Skeletal muscle satellite cell (primary cell): ENCODE measurements at regions not wholly inside any gene's neighbourhood (a gene's known extent, or its start where the extent isn't known, plus 50 kb on each side); places are given as distances from the start of the nearest gene placed in this dataset.

Experiments
- H3K27me3 ChIP-seq: 2 replicates; pipeline ENCODE4 v1.7.0; 2013; ENCODE audit warnings: low read length; ENCODE audit not compliant: control insufficient read depth, insufficient read depth
- H3K36me3 ChIP-seq: 2 replicates; pipeline ENCODE4 v1.7.0; 2013; ENCODE audit warnings: mild to moderate bottlenecking, control low read depth, low read length; ENCODE audit not compliant: insufficient read depth
- H3K4me1 ChIP-seq: 2 replicates; pipeline ENCODE4 v1.7.0; 2013; ENCODE audit warnings: low read length; ENCODE audit not compliant: control insufficient read depth, insufficient read depth
- H3K4me2 ChIP-seq: 2 replicates; pipeline ENCODE4 v1.7.0; 2013; ENCODE audit warnings: mild to moderate bottlenecking, low read length
- H3K4me3 ChIP-seq: 2 replicates; pipeline ENCODE4 v1.7.0; 2013; ENCODE audit warnings: low read length
- H3K9ac ChIP-seq: 2 replicates; pipeline ENCODE4 v1.7.0; 2013; ENCODE audit warnings: mild to moderate bottlenecking, low read depth, low read length, moderate library complexity
- H3K9me3 ChIP-seq: replicated peaks from 2 replicates; pipeline ENCODE4 v1.7.0; 2013; ENCODE audit warnings: mild to moderate bottlenecking, control low read depth, low read length

DNA sequence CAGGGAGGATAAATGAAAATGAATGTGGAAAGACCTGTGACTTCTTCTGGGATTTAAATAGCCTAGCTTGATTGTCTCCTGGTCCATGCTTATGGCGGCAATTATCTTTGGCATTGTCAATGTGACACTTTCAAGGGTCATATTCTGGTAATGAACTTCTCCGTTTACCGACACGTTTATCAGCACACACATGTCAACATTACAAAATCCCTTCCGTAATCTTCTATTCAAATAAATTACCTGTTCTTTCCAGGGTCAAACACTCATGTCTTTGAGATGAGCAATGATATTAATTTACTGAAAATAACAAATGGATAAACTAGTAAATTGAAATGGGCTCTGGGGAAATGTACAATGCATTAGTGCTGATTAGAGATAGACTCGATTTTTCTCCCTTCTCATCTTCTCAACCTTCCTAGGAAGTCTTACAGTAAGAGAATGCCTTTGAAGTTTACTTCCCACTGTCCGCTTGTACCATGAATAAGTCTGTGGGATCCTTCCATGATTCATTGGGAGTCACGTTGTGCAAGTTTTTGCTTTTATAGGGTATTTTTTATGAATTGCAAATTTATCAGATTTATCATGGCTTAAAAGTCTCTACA is 646.3 kb upstream of the LRATD1 start:
- H3K4me3 ChIP-seq: no peak overlapping the region
- H3K9ac ChIP-seq: no peak overlapping the region
- no peaks in the 10 kb centered on the region for H3K9me3 ChIP-seq
- H3K4me1 ChIP-seq: no peaks in the 10 kb centered on the region
- no peaks in the 10 kb centered on the region for H3K27me3 ChIP-seq
- no peaks in the 10 kb centered on the region for H3K36me3 ChIP-seq
- no peak overlapping the region for H3K4me2 ChIP-seq

DNA sequence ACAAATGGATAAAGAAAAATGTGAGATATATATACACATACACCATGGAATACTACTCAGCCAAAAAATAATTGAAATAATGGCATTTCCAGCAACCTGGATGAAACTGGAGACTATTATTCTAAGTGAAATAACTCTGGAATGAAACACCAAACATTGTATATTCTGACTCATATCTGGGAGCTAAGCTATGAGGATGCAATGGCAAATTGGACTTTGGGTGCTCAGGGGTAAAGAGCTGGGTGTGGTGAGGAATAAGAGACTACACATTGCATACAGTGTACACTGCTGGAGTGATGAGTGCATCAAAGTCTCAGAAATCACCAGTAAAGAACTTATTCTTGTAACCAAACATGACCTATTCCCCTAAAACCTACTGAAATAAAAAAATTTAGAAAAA is 636.0 kb upstream of the LRATD1 start:
- no peak overlapping the region for H3K9ac ChIP-seq
- H3K4me3 ChIP-seq: no peak overlapping the region
- H3K27me3 ChIP-seq: no peaks in the 10 kb centered on the region
- no peak overlapping the region for H3K4me2 ChIP-seq
- peaks cover 5% of the 10 kb centered on the region for H3K4me1 ChIP-seq
- no peaks in the 10 kb centered on the region for H3K36me3 ChIP-seq
- no peaks in the 10 kb centered on the region for H3K9me3 ChIP-seq

DNA sequence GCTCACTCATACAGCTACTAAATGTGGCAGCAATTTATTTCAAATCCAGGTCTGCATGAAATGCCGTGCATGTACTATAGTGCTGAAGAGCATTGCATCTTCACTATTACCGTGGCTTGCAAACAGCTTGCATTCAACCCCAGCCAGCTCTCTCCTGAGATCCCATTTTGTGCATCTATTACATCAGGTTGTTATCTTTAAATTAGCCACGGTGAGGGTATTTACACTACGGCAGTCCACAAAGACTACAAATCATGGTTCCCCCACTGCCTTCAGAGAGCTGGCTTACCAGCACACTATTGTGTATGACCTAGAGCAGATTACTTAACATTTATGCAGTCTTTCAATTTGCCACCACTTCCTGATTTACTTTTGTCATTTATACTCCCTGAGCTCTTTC is 621.3 kb upstream of the LRATD1 start:
- Histone ChIP-seq H3K9ac (no peak overlapping the region), H3K9me3 (no peaks in the 10 kb centered on the region), H3K4me3 (no peak overlapping the region), H3K27me3 (no peaks in the 10 kb centered on the region), H3K4me2 (no peak overlapping the region), H3K36me3 (no peaks in the 10 kb centered on the region), H3K4me1 (peaks cover 24% of the 10 kb centered on the region)

DNA sequence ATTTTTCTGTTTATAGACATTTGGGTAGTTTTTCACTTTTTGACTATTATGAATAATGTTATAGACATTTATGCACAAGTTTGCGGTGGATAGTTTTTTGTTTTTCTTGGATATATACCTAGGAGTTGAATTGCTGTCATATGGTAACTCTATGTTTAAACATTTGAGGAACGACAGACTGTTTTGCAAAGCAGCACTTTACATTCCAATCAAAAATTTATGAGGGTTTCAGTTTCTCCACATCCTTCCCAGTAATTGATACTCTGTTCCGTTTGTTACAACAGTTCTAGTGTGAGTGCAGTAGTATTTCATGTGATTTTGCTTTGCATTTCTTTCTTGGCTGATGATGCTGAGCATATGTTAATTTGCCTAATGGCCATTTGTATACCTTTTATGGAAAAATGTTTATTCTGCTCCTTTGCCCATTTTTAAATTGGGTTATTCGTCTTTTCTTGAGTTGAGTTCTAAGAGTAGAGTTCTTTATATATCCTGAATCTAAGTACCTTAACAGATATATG is 617.3 kb upstream of the LRATD1 start:
- Histone ChIP-seq H3K9me3 (no peaks in the 10 kb centered on the region), H3K9ac (peak overlapping the region; percentile 40), H3K36me3 (no peaks in the 10 kb centered on the region), H3K27me3 (no peaks in the 10 kb centered on the region), H3K4me1 (peaks cover 36% of the 10 kb centered on the region), H3K4me3 (peak overlapping the region; percentile 45), H3K4me2 (peak overlapping the region; percentile 78)

DNA sequence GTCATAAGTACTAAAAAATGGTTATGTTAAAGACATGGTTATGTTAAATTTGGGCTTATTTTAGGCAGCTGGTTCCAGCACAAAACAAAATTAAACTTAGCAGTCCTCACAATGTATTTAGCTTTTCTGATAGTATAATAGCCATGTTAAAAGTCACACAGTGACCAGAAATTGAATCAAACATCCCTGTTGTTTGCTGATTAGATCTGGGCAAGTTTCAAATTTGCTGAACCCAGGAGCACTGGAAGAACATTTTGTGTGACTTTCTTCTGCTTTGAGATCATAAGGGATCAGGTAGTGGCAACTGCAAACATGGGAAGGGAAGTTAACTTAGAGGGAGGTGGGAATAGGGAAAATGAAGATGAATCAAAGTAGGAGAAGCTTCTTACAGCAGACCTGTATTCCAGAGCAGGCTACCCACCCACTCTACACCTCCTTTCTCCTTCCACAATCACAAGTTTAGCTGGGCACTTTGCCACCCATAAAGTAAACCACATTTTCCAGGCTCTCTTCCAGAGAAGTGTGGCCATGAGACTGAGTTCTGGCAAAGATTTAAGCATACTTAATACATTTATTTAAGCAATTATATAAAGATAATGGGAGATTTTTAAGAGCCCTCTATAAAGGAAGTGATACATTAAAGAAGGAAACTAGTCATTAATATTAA is 616.1 kb upstream of the LRATD1 start:
- H3K9ac ChIP-seq: peak overlapping the region; percentile 17
- H3K27me3 ChIP-seq: no peaks in the 10 kb centered on the region
- no peaks in the 10 kb centered on the region for H3K9me3 ChIP-seq
- no peak overlapping the region for H3K4me3 ChIP-seq
- peak overlapping the region; percentile 32 for H3K4me2 ChIP-seq
- peaks cover 36% of the 10 kb centered on the region for H3K4me1 ChIP-seq
- H3K36me3 ChIP-seq: no peaks in the 10 kb centered on the region

DNA sequence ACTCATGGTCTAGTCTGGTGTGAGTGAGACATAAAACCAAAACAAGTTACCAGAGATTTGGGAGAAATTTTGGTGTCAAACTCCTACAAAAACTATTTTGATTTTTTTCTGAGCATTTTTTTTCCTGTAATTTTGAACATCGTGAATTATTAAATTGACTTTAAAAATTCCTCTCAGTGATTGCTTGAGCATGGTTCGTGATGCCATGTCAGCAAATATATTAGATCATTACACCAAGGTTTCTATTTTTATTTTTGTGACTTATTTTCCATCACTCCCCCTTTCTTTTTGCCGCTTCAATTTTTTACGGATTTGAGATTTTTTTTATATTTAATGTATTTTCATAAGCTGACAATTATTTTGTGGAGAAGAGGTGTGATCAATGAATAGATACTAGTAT is 613.9 kb upstream of the LRATD1 start:
- Histone ChIP-seq H3K9me3 (no peaks in the 10 kb centered on the region), H3K27me3 (no peaks in the 10 kb centered on the region), H3K4me2 (no peak overlapping the region), H3K4me1 (peaks cover 35% of the 10 kb centered on the region), H3K36me3 (no peaks in the 10 kb centered on the region), H3K4me3 (no peak overlapping the region), H3K9ac (no peak overlapping the region)

DNA sequence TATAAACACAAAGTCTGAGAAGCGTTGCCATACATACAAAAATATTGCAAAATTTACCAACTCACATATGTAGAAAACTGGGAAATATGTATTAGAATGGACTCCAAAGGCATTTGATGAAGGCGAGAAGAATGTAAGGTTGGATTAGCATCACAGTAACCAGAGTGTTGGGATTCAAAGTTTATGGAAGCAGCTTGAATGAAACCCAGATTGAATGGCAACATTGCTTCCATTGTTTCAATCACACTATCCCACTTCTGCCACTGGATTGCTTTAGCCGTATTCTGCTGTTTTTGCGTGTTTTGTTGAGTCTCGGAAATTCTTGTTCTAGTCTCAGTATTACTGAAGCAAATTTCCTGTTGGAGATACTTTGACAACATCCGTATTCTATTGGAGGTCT is 609.0 kb upstream of the LRATD1 start:
- H3K9ac ChIP-seq: no peak overlapping the region
- no peak overlapping the region for H3K4me2 ChIP-seq
- H3K9me3 ChIP-seq: no peaks in the 10 kb centered on the region
- H3K4me3 ChIP-seq: no peak overlapping the region
- no peaks in the 10 kb centered on the region for H3K4me1 ChIP-seq
- H3K36me3 ChIP-seq: no peaks in the 10 kb centered on the region
- no peaks in the 10 kb centered on the region for H3K27me3 ChIP-seq

DNA sequence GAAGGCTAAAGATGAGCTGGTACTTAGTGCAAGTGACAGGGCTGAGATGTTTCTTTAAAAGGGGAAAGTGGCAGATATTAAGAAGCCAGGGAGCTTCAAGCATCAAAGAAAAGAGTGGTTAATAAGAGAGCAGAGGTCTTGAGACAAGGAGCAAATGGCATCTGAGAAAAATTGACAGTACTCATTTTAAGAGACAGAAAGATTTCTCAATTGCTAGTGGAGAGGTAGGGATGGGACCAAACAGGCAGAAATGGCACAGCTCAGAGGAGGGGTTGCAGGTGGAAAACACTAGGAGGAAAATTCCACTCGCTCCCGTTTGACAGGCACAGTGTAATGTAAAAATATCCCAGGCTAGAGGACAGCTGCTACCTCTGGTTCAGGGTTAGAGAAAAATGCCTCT is 593.4 kb upstream of the LRATD1 start:
- Histone ChIP-seq H3K27me3 (no peaks in the 10 kb centered on the region), H3K4me3 (no peak overlapping the region), H3K36me3 (no peaks in the 10 kb centered on the region), H3K4me2 (no peak overlapping the region), H3K9me3 (no peaks in the 10 kb centered on the region), H3K4me1 (no peaks in the 10 kb centered on the region), H3K9ac (no peak overlapping the region)

DNA sequence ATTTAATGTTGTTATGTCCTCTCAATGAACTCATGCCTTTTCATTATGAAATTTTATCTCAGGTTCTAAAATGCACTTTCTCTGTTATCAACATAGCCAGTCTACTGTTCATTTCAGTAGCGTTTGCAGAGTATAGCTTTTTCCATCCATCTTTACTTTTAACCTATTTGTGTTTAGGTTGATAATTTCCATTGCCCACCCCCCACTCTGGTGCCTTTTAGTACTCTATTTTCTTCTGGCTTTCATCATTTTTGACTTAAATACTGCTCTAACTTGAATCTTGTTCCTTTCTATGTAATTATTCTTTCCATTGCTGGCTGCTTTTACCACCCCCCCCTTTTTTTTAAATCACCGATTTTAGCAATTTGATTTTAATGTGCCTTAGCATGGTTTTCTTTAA is 585.0 kb upstream of the LRATD1 start:
- no peak overlapping the region for H3K4me2 ChIP-seq
- H3K9me3 ChIP-seq: no peaks in the 10 kb centered on the region
- no peaks in the 10 kb centered on the region for H3K27me3 ChIP-seq
- H3K9ac ChIP-seq: no peak overlapping the region
- no peaks in the 10 kb centered on the region for H3K4me1 ChIP-seq
- H3K4me3 ChIP-seq: no peak overlapping the region
- no peaks in the 10 kb centered on the region for H3K36me3 ChIP-seq

DNA sequence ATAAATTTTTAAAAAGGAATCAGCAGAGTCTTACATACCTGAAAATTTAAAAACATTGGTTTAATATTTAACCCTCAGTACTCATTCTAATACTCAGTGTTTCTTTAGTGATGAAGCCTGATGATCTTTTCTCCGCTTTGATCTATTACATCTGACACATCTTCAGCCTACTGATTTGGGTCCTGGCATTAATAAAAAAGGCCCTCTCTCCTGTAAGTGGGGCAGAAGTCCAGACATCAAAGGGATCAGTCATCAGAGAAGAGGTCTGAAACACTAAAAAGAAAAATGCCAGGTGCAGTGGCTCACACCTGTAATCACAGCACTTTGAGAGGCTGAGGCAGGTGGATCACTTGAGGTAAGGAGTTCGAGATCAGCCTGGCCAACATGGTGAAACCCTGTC is 581.1 kb upstream of the LRATD1 start:
- Histone ChIP-seq H3K4me3 (no peak overlapping the region), H3K4me2 (no peak overlapping the region), H3K4me1 (no peaks in the 10 kb centered on the region), H3K27me3 (no peaks in the 10 kb centered on the region), H3K36me3 (no peaks in the 10 kb centered on the region), H3K9me3 (no peaks in the 10 kb centered on the region), H3K9ac (no peak overlapping the region)

DNA sequence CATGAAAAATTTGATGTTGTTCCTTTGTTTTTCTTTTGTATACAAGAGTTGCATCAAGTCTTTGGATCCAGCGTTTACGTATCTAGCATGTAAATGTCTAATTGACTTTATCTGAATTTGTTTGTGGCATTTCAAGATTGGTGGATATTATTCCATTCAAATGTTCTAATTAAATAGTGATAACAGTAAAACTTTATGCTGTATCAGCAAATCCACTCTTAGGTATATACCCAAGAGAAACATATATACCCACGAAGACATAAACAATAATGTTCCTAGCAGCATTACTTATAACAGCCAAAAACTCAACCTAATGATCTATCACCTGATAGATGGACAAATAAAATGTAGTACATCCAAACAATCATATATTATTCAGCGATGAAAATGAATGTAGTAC is 579.4 kb upstream of the LRATD1 start:
- H3K27me3 ChIP-seq: no peaks in the 10 kb centered on the region
- H3K4me3 ChIP-seq: no peak overlapping the region
- no peaks in the 10 kb centered on the region for H3K9me3 ChIP-seq
- no peaks in the 10 kb centered on the region for H3K4me1 ChIP-seq
- no peaks in the 10 kb centered on the region for H3K36me3 ChIP-seq
- no peak overlapping the region for H3K9ac ChIP-seq
- no peak overlapping the region for H3K4me2 ChIP-seq

DNA sequence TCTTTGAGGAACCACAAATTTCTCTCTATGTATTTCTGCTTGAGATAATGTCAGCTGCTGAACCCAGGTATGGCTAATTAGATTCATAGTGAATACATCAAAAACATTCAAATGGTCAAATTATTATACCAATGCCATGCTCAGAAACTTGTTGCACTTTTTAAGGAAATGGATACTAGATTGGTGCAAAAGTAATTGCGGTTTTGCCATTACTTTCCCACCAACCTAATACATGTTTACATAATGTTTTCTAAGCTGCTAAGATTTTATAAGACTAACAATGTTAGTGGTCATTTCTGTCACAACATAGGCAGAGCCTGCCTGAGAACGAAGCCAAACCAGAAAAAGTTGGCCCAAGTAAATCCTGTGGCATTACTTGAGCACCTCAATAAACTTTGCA is 568.2 kb upstream of the LRATD1 start:
- Histone ChIP-seq H3K4me2 (no peak overlapping the region), H3K9ac (no peak overlapping the region), H3K36me3 (no peaks in the 10 kb centered on the region), H3K4me3 (no peak overlapping the region), H3K4me1 (no peaks in the 10 kb centered on the region), H3K27me3 (no peaks in the 10 kb centered on the region), H3K9me3 (no peaks in the 10 kb centered on the region)
